ENCODE measurements at regions not wholly inside any gene's neighbourhood (a gene's known extent, or its start where the extent isn't known, plus 50 kb on each side); places are given as distances from the start of the nearest gene placed in this dataset.

GRCh38 chr10:78811174-78811573 lies 257.6 kb upstream of the ZMIZ1 start:
- TF ChIP-seq CREB1 (IDR thresholded peaks at IDR 0.05; ENCODE audit: low read depth), result no peak
- TF ChIP-seq, protein P1, sequence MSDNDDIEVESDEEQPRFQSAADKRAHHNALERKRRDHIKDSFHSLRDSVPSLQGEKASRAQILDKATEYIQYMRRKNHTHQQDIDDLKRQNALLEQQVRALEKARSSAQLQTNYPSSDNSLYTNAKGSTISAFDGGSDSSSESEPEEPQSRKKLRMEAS (IDR thresholded peaks at IDR 0.05), result no peak

- TF ChIP-seq CREB1 (IDR thresholded peaks at IDR 0.05; ENCODE audit: low read depth), result no peak
- no peak for TF ChIP-seq CEBPB (IDR thresholded peaks at IDR 0.05)
- no peak for TF ChIP-seq ZBTB7A (IDR thresholded peaks at IDR 0.05; ENCODE audit: low read depth)
- TF ChIP-seq FOXM1 (IDR thresholded peaks at IDR 0.05; ENCODE audit: borderline replicate concordance, low read depth), result no peak
- no peak for TF ChIP-seq EGR1 (IDR thresholded peaks at IDR 0.05)
- no peak for TF ChIP-seq EP300 (IDR thresholded peaks at IDR 0.05; ENCODE audit: borderline replicate concordance)
- TF ChIP-seq TAF1 (IDR thresholded peaks at IDR 0.05; ENCODE audit: low read depth), result no peak
These were observed 256.0 kb upstream of the ZMIZ1 start for GRCh38 chr10:78812571-78813318.

- TF ChIP-seq, protein P1 (IDR thresholded peaks at IDR 0.05), result no peak
- TF ChIP-seq TCF12 (IDR thresholded peaks at IDR 0.05; ENCODE audit: low read depth) (no peak), TAF1 (IDR thresholded peaks at IDR 0.05; ENCODE audit: low read depth) (no peak), FOXM1 (IDR thresholded peaks at IDR 0.05; ENCODE audit: borderline replicate concordance, low read depth) (no peak)
These were observed 255.2 kb upstream of the ZMIZ1 start for GRCh38 chr10:78813526-78813925.

DNA sequence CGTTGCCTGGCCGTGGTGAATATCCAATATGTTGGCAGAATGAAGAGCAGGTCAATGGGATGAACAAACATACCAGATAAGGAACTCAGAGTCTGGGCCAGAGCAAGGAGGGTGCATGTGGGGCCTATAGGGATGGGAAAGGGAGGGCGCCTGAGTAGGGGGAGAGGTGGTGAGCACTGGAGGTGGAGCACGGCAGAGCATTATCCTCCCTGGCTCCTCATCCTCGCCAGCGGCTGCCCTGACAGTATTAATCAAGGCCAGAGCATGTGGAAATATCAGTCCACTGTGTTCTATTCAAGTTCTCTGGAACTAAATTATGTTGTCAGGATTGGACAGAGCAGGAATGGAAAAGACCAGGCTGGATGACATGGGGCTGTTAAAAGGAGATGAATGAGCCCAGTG lies 254.8 kb upstream of the ZMIZ1 start:
- TF ChIP-seq YY1 (IDR thresholded peaks at IDR 0.05; ENCODE audit: low read depth) (no peak), NFIC (IDR thresholded peaks at IDR 0.05) (no peak), ZBTB7A (IDR thresholded peaks at IDR 0.05; ENCODE audit: low read depth) (no peak)
- TF ChIP-seq, protein P2, sequence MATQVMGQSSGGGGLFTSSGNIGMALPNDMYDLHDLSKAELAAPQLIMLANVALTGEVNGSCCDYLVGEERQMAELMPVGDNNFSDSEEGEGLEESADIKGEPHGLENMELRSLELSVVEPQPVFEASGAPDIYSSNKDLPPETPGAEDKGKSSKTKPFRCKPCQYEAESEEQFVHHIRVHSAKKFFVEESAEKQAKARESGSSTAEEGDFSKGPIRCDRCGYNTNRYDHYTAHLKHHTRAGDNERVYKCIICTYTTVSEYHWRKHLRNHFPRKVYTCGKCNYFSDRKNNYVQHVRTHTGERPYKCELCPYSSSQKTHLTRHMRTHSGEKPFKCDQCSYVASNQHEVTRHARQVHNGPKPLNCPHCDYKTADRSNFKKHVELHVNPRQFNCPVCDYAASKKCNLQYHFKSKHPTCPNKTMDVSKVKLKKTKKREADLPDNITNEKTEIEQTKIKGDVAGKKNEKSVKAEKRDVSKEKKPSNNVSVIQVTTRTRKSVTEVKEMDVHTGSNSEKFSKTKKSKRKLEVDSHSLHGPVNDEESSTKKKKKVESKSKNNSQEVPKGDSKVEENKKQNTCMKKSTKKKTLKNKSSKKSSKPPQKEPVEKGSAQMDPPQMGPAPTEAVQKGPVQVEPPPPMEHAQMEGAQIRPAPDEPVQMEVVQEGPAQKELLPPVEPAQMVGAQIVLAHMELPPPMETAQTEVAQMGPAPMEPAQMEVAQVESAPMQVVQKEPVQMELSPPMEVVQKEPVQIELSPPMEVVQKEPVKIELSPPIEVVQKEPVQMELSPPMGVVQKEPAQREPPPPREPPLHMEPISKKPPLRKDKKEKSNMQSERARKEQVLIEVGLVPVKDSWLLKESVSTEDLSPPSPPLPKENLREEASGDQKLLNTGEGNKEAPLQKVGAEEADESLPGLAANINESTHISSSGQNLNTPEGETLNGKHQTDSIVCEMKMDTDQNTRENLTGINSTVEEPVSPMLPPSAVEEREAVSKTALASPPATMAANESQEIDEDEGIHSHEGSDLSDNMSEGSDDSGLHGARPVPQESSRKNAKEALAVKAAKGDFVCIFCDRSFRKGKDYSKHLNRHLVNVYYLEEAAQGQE (IDR thresholded peaks at IDR 0.05; ENCODE audit: low read depth), result no peak

GRCh38 chr10:78814407-78814806 lies 254.4 kb upstream of the ZMIZ1 start:
- TF ChIP-seq FOXM1 (IDR thresholded peaks at IDR 0.05; ENCODE audit: borderline replicate concordance, low read depth) (no peak), CREB1 (IDR thresholded peaks at IDR 0.05; ENCODE audit: low read depth) (no peak), YY1 (IDR thresholded peaks at IDR 0.05; ENCODE audit: low read depth) (no peak), EP300 (IDR thresholded peaks at IDR 0.05; ENCODE audit: borderline replicate concordance) (no peak), RAD21 (IDR thresholded peaks at IDR 0.05; ENCODE audit: low read depth) (no peak), TCF12 (IDR thresholded peaks at IDR 0.05; ENCODE audit: low read depth) (no peak), EGR1 (IDR thresholded peaks at IDR 0.05) (no peak), NFIC (IDR thresholded peaks at IDR 0.05) (no peak), ZBTB7A (IDR thresholded peaks at IDR 0.05; ENCODE audit: low read depth) (no peak), TAF1 (IDR thresholded peaks at IDR 0.05; ENCODE audit: low read depth) (no peak), CEBPB (IDR thresholded peaks at IDR 0.05) (no peak), TEAD4 (IDR thresholded peaks at IDR 0.05) (no peak)
- TF ChIP-seq, protein P3, sequence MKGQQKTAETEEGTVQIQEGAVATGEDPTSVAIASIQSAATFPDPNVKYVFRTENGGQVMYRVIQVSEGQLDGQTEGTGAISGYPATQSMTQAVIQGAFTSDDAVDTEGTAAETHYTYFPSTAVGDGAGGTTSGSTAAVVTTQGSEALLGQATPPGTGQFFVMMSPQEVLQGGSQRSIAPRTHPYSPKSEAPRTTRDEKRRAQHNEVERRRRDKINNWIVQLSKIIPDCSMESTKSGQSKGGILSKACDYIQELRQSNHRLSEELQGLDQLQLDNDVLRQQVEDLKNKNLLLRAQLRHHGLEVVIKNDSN (IDR thresholded peaks at IDR 0.05), result no peak
- TF ChIP-seq, protein P2 (IDR thresholded peaks at IDR 0.05; ENCODE audit: low read depth), result no peak
- TF ChIP-seq, protein P1 (IDR thresholded peaks at IDR 0.05), result no peak

- no peak for TF ChIP-seq EGR1 (IDR thresholded peaks at IDR 0.05)
- no peak for TF ChIP-seq TAF1 (IDR thresholded peaks at IDR 0.05; ENCODE audit: low read depth)
- TF ChIP-seq, protein P3 (IDR thresholded peaks at IDR 0.05), result no peak
- no peak for TF ChIP-seq CREB1 (IDR thresholded peaks at IDR 0.05; ENCODE audit: low read depth)
- TF ChIP-seq RAD21 (IDR thresholded peaks at IDR 0.05; ENCODE audit: low read depth), result no peak
- no peak for TF ChIP-seq TCF12 (IDR thresholded peaks at IDR 0.05; ENCODE audit: low read depth)
- no peak for TF ChIP-seq NFIC (IDR thresholded peaks at IDR 0.05)
- TF ChIP-seq ZBTB7A (IDR thresholded peaks at IDR 0.05; ENCODE audit: low read depth), result no peak
- TF ChIP-seq, protein P2 (IDR thresholded peaks at IDR 0.05; ENCODE audit: low read depth), result no peak
- no peak for TF ChIP-seq TEAD4 (IDR thresholded peaks at IDR 0.05)
- TF ChIP-seq EP300 (IDR thresholded peaks at IDR 0.05; ENCODE audit: borderline replicate concordance), result no peak
- TF ChIP-seq YY1 (IDR thresholded peaks at IDR 0.05; ENCODE audit: low read depth), result no peak
- no peak for TF ChIP-seq FOXM1 (IDR thresholded peaks at IDR 0.05; ENCODE audit: borderline replicate concordance, low read depth)
- TF ChIP-seq, protein P1 (IDR thresholded peaks at IDR 0.05), result no peak
These were observed 252.9 kb upstream of the ZMIZ1 start for GRCh38 chr10:78815702-78816334.

Measured in Ishikawa (cell line).